ENCODE measurements at regions not wholly inside any gene's neighbourhood (a gene's known extent, or its start where the extent isn't known, plus 50 kb on each side); places are given as distances from the start of the nearest gene placed in this dataset.

- no peak overlapping the region for H3K4me3 ChIP-seq (ENCODE audit: low read depth, low read length, poor library complexity, severe bottlenecking)
- no peak overlapping the region for H3K27ac ChIP-seq (ENCODE audit: low read depth, low read length, poor library complexity, severe bottlenecking)
- H3K36me3 ChIP-seq (ENCODE audit: insufficient read depth, low read length), result no peaks in the 10 kb centered on the region
- H3K9me3 ChIP-seq (ENCODE audit: low read length), result no peaks in the 10 kb centered on the region
- peak overlapping the region; percentile 87 for H2AFZ ChIP-seq (ENCODE audit: low read length)
- peak overlapping the region; percentile 47 for H3K4me2 ChIP-seq (ENCODE audit: low read length)
- no peaks in the 10 kb centered on the region for H4K20me1 ChIP-seq (ENCODE audit: insufficient read depth, low read length)
- BruUV-seq (replicated peaks), result no TSS peak
- TF ChIP-seq EZH2phosphoT487 (IDR thresholded peaks at IDR 0.05; ENCODE audit: borderline replicate concordance, low read depth, low read length) (no peak), CTCF (conservative IDR thresholded peaks at IDR 0.05; ENCODE audit: low read length) (no peak)
- no peaks in the 10 kb centered on the region for H3K9me2 ChIP-seq (ENCODE audit: insufficient read depth, low read length)
- DNase-seq (ENCODE audit: low spot score), result peak; percentile 28
- POLR2A ChIA-PET, result interaction anchor here (1.2 to 1.9 kb wide), 2 partner anchors 11 to 14 kb away, joined by 4 read pairs; no protein-coding TSS in a partner anchor
- intact Hi-C loops (cut with micrococcal nuclease; ENCODE audit: unreplicated experiment), result no loop called here
- H3K4me1 ChIP-seq (ENCODE audit: insufficient read depth, low read length, poor library complexity, severe bottlenecking), result peaks cover 13% of the 10 kb centered on the region
- CTCF ChIA-PET (ENCODE audit: unreplicated experiment), result interaction anchor here (0.5 kb wide), 1 partner anchor 109 kb away, joined by 3 read pairs; no protein-coding TSS in a partner anchor
- no peaks in the 10 kb centered on the region for H3K79me2 ChIP-seq (ENCODE audit: insufficient read depth, low read depth, low read length)
Measured at GRCh38 chr12:76259660-76260389, 88.4 kb downstream of the BBS10 start.

- Histone ChIP-seq H3K36me3 (ENCODE audit: insufficient read depth, low read length) (no peaks in the 10 kb centered on the region), H3K4me1 (ENCODE audit: insufficient read depth, low read length, poor library complexity, severe bottlenecking) (peaks cover 13% of the 10 kb centered on the region), H3K4me3 (ENCODE audit: low read depth, low read length, poor library complexity, severe bottlenecking) (no peak overlapping the region), H3K9me2 (ENCODE audit: insufficient read depth, low read length) (no peaks in the 10 kb centered on the region), H3K27ac (ENCODE audit: low read depth, low read length, poor library complexity, severe bottlenecking) (no peak overlapping the region), H2AFZ (ENCODE audit: low read length) (peak overlapping the region; percentile 87; the same call in 1 of the 2 replicates), H3K79me2 (ENCODE audit: insufficient read depth, low read depth, low read length) (no peaks in the 10 kb centered on the region), H3K4me2 (ENCODE audit: low read length) (peak overlapping the region; percentile 47; the same call in 1 of the 2 replicates), H4K20me1 (ENCODE audit: insufficient read depth, low read length) (no peaks in the 10 kb centered on the region), H3K9me3 (ENCODE audit: low read length) (no peaks in the 10 kb centered on the region)
- TF ChIP-seq CTCF (conservative IDR thresholded peaks at IDR 0.05; ENCODE audit: low read length), result no peak
- TF ChIP-seq EZH2phosphoT487 (IDR thresholded peaks at IDR 0.05; ENCODE audit: borderline replicate concordance, low read depth, low read length), result no peak
- ChIA-PET POLR2A (interaction anchor here (1.9 kb wide), 1 partner anchor 11 kb away, joined by 4 read pairs; no protein-coding TSS in a partner anchor), CTCF (ENCODE audit: unreplicated experiment) (no interaction called here)
- no peak for DNase-seq (ENCODE audit: low spot score)
- intact Hi-C loops (cut with micrococcal nuclease; ENCODE audit: unreplicated experiment), result no loop called here
- BruUV-seq (replicated peaks), result no TSS peak
Measured at GRCh38 chr12:76259106-76259505, 89.1 kb downstream of the BBS10 start.

GRCh38 chr12:76256904-76257303 is 91.3 kb downstream of the BBS10 start:
- Histone ChIP-seq H3K79me2 (ENCODE audit: insufficient read depth, low read depth, low read length) (no peaks in the 10 kb centered on the region), H3K9me3 (ENCODE audit: low read length) (no peaks in the 10 kb centered on the region), H3K4me3 (ENCODE audit: low read depth, low read length, poor library complexity, severe bottlenecking) (no peak overlapping the region), H3K9me2 (ENCODE audit: insufficient read depth, low read length) (no peaks in the 10 kb centered on the region), H4K20me1 (ENCODE audit: insufficient read depth, low read length) (no peaks in the 10 kb centered on the region), H3K4me2 (ENCODE audit: low read length) (no peak overlapping the region), H3K36me3 (ENCODE audit: insufficient read depth, low read length) (no peaks in the 10 kb centered on the region), H3K27ac (ENCODE audit: low read depth, low read length, poor library complexity, severe bottlenecking) (no peak overlapping the region), H2AFZ (ENCODE audit: low read length) (no peak overlapping the region), H3K4me1 (ENCODE audit: insufficient read depth, low read length, poor library complexity, severe bottlenecking) (peaks cover 13% of the 10 kb centered on the region)
- no TSS peak for BruUV-seq (replicated peaks)
- intact Hi-C loops (cut with micrococcal nuclease; ENCODE audit: unreplicated experiment), result no loop called here
- TF ChIP-seq EZH2phosphoT487 (IDR thresholded peaks at IDR 0.05; ENCODE audit: borderline replicate concordance, low read depth, low read length), result no peak
- no peak for TF ChIP-seq CTCF (conservative IDR thresholded peaks at IDR 0.05; ENCODE audit: low read length)
- ChIA-PET CTCF (ENCODE audit: unreplicated experiment) (no interaction called here), POLR2A (no interaction called here)
- no peak for DNase-seq (ENCODE audit: low spot score)

All from OCI-LY7 (cell line).